B cell (primary cell): ENCODE measurements at regions not wholly inside any gene's neighbourhood (a gene's known extent, or its start where the extent isn't known, plus 50 kb on each side); places are given as distances from the start of the nearest gene placed in this dataset.

Experiments used
- ATAC-seq: fragments of 200-7000 bp; cut with Tn5 transposase; one replicate; pipeline ENCODE4 v1.10.0; 2021; ENCODE audit warnings: low read depth, mild to moderate bottlenecking, moderate number of reproducible peaks, moderate library complexity
- CTCF ChIA-PET: fragments of 350-600 bp; sonication (Branson Sonifier 250); formaldehyde crosslinking; loops from one replicate; lab custom pipeline; 2021; ENCODE audit warnings: antibody characterized with exemption, inconsistent platforms; lab: Charles Lee
- POLR2A ChIA-PET: fragments of 350-600 bp; sonication (Branson Sonifier 250); formaldehyde crosslinking; loops from one replicate; lab custom pipeline; 2021; ENCODE audit warnings: antibody characterized with exemption; lab: Charles Lee
- DNase-seq: peaks from one replicate; pipeline ENCODE4 v3.0.0; 2013
- H2AFZ ChIP-seq: 2 replicates; pipeline ENCODE4 v1.6.1; 2012; ENCODE audit warnings: mild to moderate bottlenecking, low read depth, low read length; ENCODE audit not compliant: insufficient read depth, poor library complexity, severe bottlenecking
- H3K27ac ChIP-seq, 2 donors: 1 replicate in 1 of 2; 2 replicates in 1 of 2; pipeline ENCODE4 v1.5.1; 2012 to 2013; ENCODE audit warnings: low read length in 2 of 2, mild to moderate bottlenecking in 2 of 2, moderate library complexity in 1 of 2
- H3K27me3 ChIP-seq, 4 experiments: fragments of 200-600 bp in 1 of 4; sonication (generic) in 1 of 4; replicated peaks in 1 of 4; 1 replicate in 2 of 4; 2 replicates in 2 of 4; pipeline versions ENCODE4 v1.6.1 to v1.7.0; 2013 to 2016; ENCODE audit warnings: low read length in 3 of 4, mild to moderate bottlenecking in 2 of 4, mixed read lengths in 1 of 4, moderate library complexity in 1 of 4; ENCODE audit not compliant: insufficient read depth in 4 of 4, control insufficient read depth in 3 of 4; ENCODE audit errors: control extremely low read depth in 1 of 4
- H3K36me3 ChIP-seq, 2 experiments: replicated peaks in 1 of 2; 1 replicate in 1 of 2; 2 replicates in 1 of 2; pipeline versions ENCODE4 v1.6.1 to v1.7.1; 2013; ENCODE audit warnings: low read length in 1 of 2; ENCODE audit not compliant: insufficient read depth in 2 of 2, control insufficient read depth in 1 of 2; ENCODE audit errors: control extremely low read depth in 1 of 2, extremely low read depth in 1 of 2
- H3K4me1 ChIP-seq, 2 donors: fragments of 200-600 bp in 1 of 2; sonication (generic) in 1 of 2; 1 replicate in 1 of 2; 2 replicates in 1 of 2; pipeline versions ENCODE4 v1.5.1 to v1.6.1; 2013 to 2017; ENCODE audit warnings: low read length in 2 of 2; ENCODE audit not compliant: control insufficient read depth in 2 of 2, insufficient read depth in 2 of 2
- H3K4me2 ChIP-seq: replicated peaks from 2 replicates; pipeline ENCODE3; 2012; ENCODE audit warnings: mild to moderate bottlenecking, low read depth, low read length; ENCODE audit not compliant: poor library complexity, severe bottlenecking
- H3K4me3 ChIP-seq, 5 experiments: fragments of 200-600 bp in 1 of 5; sonication (generic) in 1 of 5; 1 replicate in 3 of 5; 2 replicates in 2 of 5; pipeline versions ENCODE4 v1.5.1 to v1.7.0; 2011 to 2016; ENCODE audit warnings: low read length in 4 of 5, mild to moderate bottlenecking in 4 of 5, low read depth in 2 of 5, control low read depth in 1 of 5, moderate library complexity in 1 of 5; ENCODE audit not compliant: insufficient read depth in 1 of 5; ENCODE audit errors: control extremely low read depth in 1 of 5, extremely low read depth in 1 of 5
- H3K79me2 ChIP-seq: fragments of 200-600 bp; sonication (generic); one replicate; pipeline ENCODE4 v1.6.0; 2016; ENCODE audit warnings: low read length; ENCODE audit not compliant: control insufficient read depth, insufficient read depth
- H3K9ac ChIP-seq: fragments of 200-600 bp; sonication (generic); 2 replicates; pipeline ENCODE4 v1.6.1; 2017; ENCODE audit warnings: mild to moderate bottlenecking, low read length, moderate library complexity
- H3K9me3 ChIP-seq, 3 donors: one replicate each; pipeline versions ENCODE4 v1.6.1 to v1.7.1; 2013; ENCODE audit warnings: low read length in 2 of 3; ENCODE audit not compliant: control insufficient read depth in 2 of 3, insufficient read depth in 1 of 3; ENCODE audit errors: control extremely low read depth in 1 of 3
- H4K20me1 ChIP-seq: 2 replicates; pipeline ENCODE4 v1.6.0; 2012; ENCODE audit warnings: mild to moderate bottlenecking, low read length; ENCODE audit not compliant: insufficient read depth, control insufficient read depth, poor library complexity, severe bottlenecking
- H3K27ac Mint-ChIP-seq: one replicate; pipeline ENCODE4 v1.8.0; 2021; ENCODE audit warnings: mixed read lengths
- H3K27me3 Mint-ChIP-seq: one replicate; pipeline ENCODE4 v1.8.0; 2021; ENCODE audit warnings: mixed read lengths
- H3K4me1 Mint-ChIP-seq: one replicate; pipeline ENCODE4 v1.8.0; 2021; ENCODE audit warnings: mixed read lengths
- H3K4me3 Mint-ChIP-seq: one replicate; pipeline ENCODE4 v1.8.0; 2021; ENCODE audit warnings: mixed read lengths
- H3K9me3 Mint-ChIP-seq: one replicate; pipeline ENCODE4 v1.8.0; 2022; ENCODE audit warnings: mixed read lengths; ENCODE audit not compliant: insufficient read depth
- CTCF ChIP-seq: fragments of 200-600 bp; IDR thresholded peaks from one replicate; pipeline ENCODE4 v1.8.0; 2022; ENCODE audit warnings: antibody characterized with exemption, mild to moderate bottlenecking
- EZH2 ChIP-seq: IDR thresholded peaks from 2 replicates; pipeline ENCODE4 v1.6.1; 2012; ENCODE audit warnings: borderline replicate concordance, low read depth, mild to moderate bottlenecking, moderate library complexity, low read length; ENCODE audit not compliant: insufficient read depth, poor library complexity, severe bottlenecking
- WGBS: methylation state at CpG from one replicate; pipeline ENCODE4 v1.1.5; 2013; ENCODE audit warnings: missing lambda C conversion rate; ENCODE audit not compliant: insufficient coverage; 5-methylcytosine and 5-hydroxymethylcytosine counted together
- intact Hi-C: fragments of 100-400 bp; cut with micrococcal nuclease; formaldehyde crosslinking; loops from one replicate; pipeline ENCODE4 v1.10.0; 2022

- H3K4me1 ChIP-seq = no peaks in the 10 kb centered on the region
- intact Hi-C loops = no loop called here
- no peak for ATAC-seq
- H3K79me2 ChIP-seq = no peaks in the 10 kb centered on the region
- H3K4me2 ChIP-seq = no peak overlapping the region
- H3K27me3 ChIP-seq = peaks cover 0 to 9% (median 2%) of the 10 kb centered on the region in 4 experiments
- no peak overlapping the region for H2AFZ ChIP-seq
- H3K27ac Mint-ChIP-seq = no peak overlapping the region
- H3K9ac ChIP-seq = no peak overlapping the region
- WGBS = 27% methylated on average over 3 of the region's 6 CpGs
- H3K9me3 ChIP-seq = no peaks in the 10 kb centered on the region
- H3K27ac ChIP-seq = no peak overlapping the region
- no peaks in the 10 kb centered on the region for H3K4me1 Mint-ChIP-seq
- TF ChIP-seq CTCF = no peak
- TF ChIP-seq EZH2 = no peak
- POLR2A ChIA-PET = no interaction called here
- no peaks in the 10 kb centered on the region for H4K20me1 ChIP-seq
- H3K27me3 Mint-ChIP-seq = no peaks in the 10 kb centered on the region
- no peak overlapping the region for H3K4me3 ChIP-seq
- no peaks in the 10 kb centered on the region for H3K9me3 Mint-ChIP-seq
- H3K36me3 ChIP-seq = no peaks in the 10 kb centered on the region
- DNase-seq = no peak
- CTCF ChIA-PET = no interaction called here
- no peak overlapping the region for H3K4me3 Mint-ChIP-seq
These were observed 189.6 kb upstream of the UMPS start for GRCh38 chr3:124540550-124541211.

GRCh38 chr3:124542214-124542869, 187.9 kb upstream of the UMPS start:
- H3K27me3 Mint-ChIP-seq = peaks cover 7% of the 10 kb centered on the region
- no peaks in the 10 kb centered on the region for H4K20me1 ChIP-seq
- ChIA-PET CTCF (interaction anchor here (1.5 kb wide), 1 partner anchor 18 kb away, joined by 4 read pairs; no protein-coding TSS in a partner anchor), POLR2A (no interaction called here)
- H3K79me2 ChIP-seq = no peaks in the 10 kb centered on the region
- H3K27me3 ChIP-seq = peaks cover 0 to 6% (median 1%) of the 10 kb centered on the region in 4 experiments
- no peak overlapping the region for H3K4me2 ChIP-seq
- H3K4me1 Mint-ChIP-seq = no peaks in the 10 kb centered on the region
- H3K27ac Mint-ChIP-seq = no peak overlapping the region
- H2AFZ ChIP-seq = no peak overlapping the region
- no peak overlapping the region for H3K9ac ChIP-seq
- H3K9me3 ChIP-seq = no peaks in the 10 kb centered on the region
- no peaks in the 10 kb centered on the region for H3K4me1 ChIP-seq
- DNase-seq = no peak
- intact Hi-C loops = no loop called here
- no peak for ATAC-seq
- no peak overlapping the region for H3K4me3 ChIP-seq
- H3K36me3 ChIP-seq = no peaks in the 10 kb centered on the region
- no peaks in the 10 kb centered on the region for H3K9me3 Mint-ChIP-seq
- no peak overlapping the region for H3K4me3 Mint-ChIP-seq
- no peak for TF ChIP-seq EZH2
- TF ChIP-seq CTCF = no peak
- 100% methylated on average over 1 of the region's 6 CpGs for WGBS
- no peak overlapping the region for H3K27ac ChIP-seq
